A549 (cell line): ENCODE measurements at regions not wholly inside any gene's neighbourhood (a gene's known extent, or its start where the extent isn't known, plus 50 kb on each side); places are given as distances from the start of the nearest gene placed in this dataset.

ENCODE experiments used
- ATAC-seq, 2 experiments: fragments of 200-7000 bp in 1 of 2; fragments of >200 bp in 1 of 2; cut with Nextera tagmentation in 1 of 2; cut with Tn5 transposase in 1 of 2; 3 replicates each; pipeline versions ENCODE4 v1.8.0 to v1.9.1; 2018 to 2020; ENCODE audit warnings: mild to moderate bottlenecking in 1 of 2, moderate library complexity in 1 of 2
- CTCF ChIA-PET: fragments of 300-600 bp; sonication (Branson Sonifier 250); formaldehyde crosslinking; extraction: SDS; loops from one replicate; lab custom pipeline; 2021; ENCODE audit warnings: antibody characterized with exemption, inconsistent platforms; lab: Yijun Ruan, JAX
- POLR2A ChIA-PET: fragments of 350-600 bp; formaldehyde crosslinking; extraction: SDS; loops from one replicate; lab custom pipeline; 2021; ENCODE audit warnings: antibody characterized with exemption, inconsistent platforms; lab: Yijun Ruan, JAX
- DNase-seq, 2 experiments: peaks; one replicate each; pipeline versions ENCODE4 v3.0.0 to v3.0.0-alpha.2; 2011 to 2016; ENCODE audit warnings: low read depth in 1 of 2, low spot score in 1 of 2
- FAIRE-seq: peaks from 2 replicates; lab custom pipeline; 2011; peaks lifted over from hg19 to GRCh38; lab: Jason Lieb, UNC
- H3K27ac ChIP-seq, 2 experiments: fragments of >200 bp; sonication (Bioruptor Twin); formaldehyde crosslinking; 3 replicates each; pipeline ENCODE4 v1.5.1; 2016 to 2017
- H3K4me1 ChIP-seq: fragments of >200 bp; sonication (Bioruptor Twin); formaldehyde crosslinking; 3 replicates; pipeline ENCODE4 v1.6.1; 2016
- H3K4me2 ChIP-seq: fragments of >200 bp; sonication (Bioruptor Twin); formaldehyde crosslinking; 3 replicates; pipeline ENCODE4 v1.6.1; 2016
- H3K4me3 ChIP-seq: fragments of >200 bp; sonication (Bioruptor Twin); formaldehyde crosslinking; 3 replicates; pipeline ENCODE4 v1.5.1; 2016
- H3K9me3 ChIP-seq: fragments of >200 bp; sonication (Bioruptor Twin); formaldehyde crosslinking; 3 replicates; pipeline ENCODE4 v1.6.1; 2016
- ATOH8 ChIP-seq: fragments of 250-450 bp; sonication (Bioruptor Pico); IDR thresholded peaks from 2 replicates; pipeline ENCODE4 v1.5.0; 2020; ENCODE audit warnings: low read depth, mild to moderate bottlenecking, moderate library complexity
- BHLHE40 ChIP-seq: IDR thresholded peaks from 2 replicates; pipeline ENCODE4 v1.6.1; 2012; ENCODE audit warnings: low read depth, low read length, inconsistent platforms
- CBX2 ChIP-seq: fragments of 200-600 bp; sonication (generic); IDR thresholded peaks from 2 replicates; pipeline ENCODE4 v1.6.1; 2016; ENCODE audit warnings: low read depth, mild to moderate bottlenecking, borderline replicate concordance
- CHD4 ChIP-seq: fragments of 200-600 bp; sonication (generic); IDR thresholded peaks from 2 replicates; pipeline ENCODE4 v1.6.1; 2016; ENCODE audit warnings: antibody characterized with exemption, mild to moderate bottlenecking, borderline replicate concordance
- ESRRA ChIP-seq: fragments of 150-350 bp; IDR thresholded peaks from 2 replicates; pipeline ENCODE4 v1.6.1; 2014; ENCODE audit warnings: mild to moderate bottlenecking, low read length, borderline replicate concordance
- FOSB ChIP-seq: fragments of 250-450 bp; sonication (Bioruptor Pico); IDR thresholded peaks from 2 replicates; pipeline ENCODE4 v1.5.0; 2020; ENCODE audit warnings: mild to moderate bottlenecking, moderate library complexity
- FOSL2 ChIP-seq, 2 experiments: fragments of 450-650 bp in 1 of 2; fragments of >200 bp in 1 of 2; sonication (Bioruptor Twin) in 1 of 2; formaldehyde crosslinking; IDR thresholded peaks; 2 replicates each; pipeline versions ENCODE4 v1.5.0 to v1.6.1; 2016 to 2020; ENCODE audit warnings: mild to moderate bottlenecking in 1 of 2, moderate library complexity in 1 of 2
- FOXS1 ChIP-seq: fragments of 250-450 bp; sonication (Bioruptor Pico); IDR thresholded peaks from 2 replicates; pipeline ENCODE4 v1.5.0; 2020; ENCODE audit warnings: mild to moderate bottlenecking, moderate library complexity
- HOXA7 ChIP-seq: fragments of 250-450 bp; sonication (Bioruptor Pico); IDR thresholded peaks from 2 replicates; pipeline ENCODE4 v1.5.0; 2020; ENCODE audit warnings: mild to moderate bottlenecking, moderate library complexity
- JUN ChIP-seq, 2 experiments: fragments of >200 bp; sonication (Bioruptor Twin); formaldehyde crosslinking; IDR thresholded peaks; 2 replicates in 1 of 2; 3 replicates in 1 of 2; pipeline ENCODE4 v1.6.1; 2016 to 2017
- KDM1A ChIP-seq: fragments of 200-600 bp; sonication (generic); IDR thresholded peaks from 2 replicates; pipeline ENCODE4 v1.6.1; 2016; ENCODE audit warnings: low read depth, mild to moderate bottlenecking
- KDM5A ChIP-seq: fragments of 200-600 bp; sonication (generic); IDR thresholded peaks from 2 replicates; pipeline ENCODE4 v1.6.1; 2016; ENCODE audit warnings: antibody characterized with exemption, mild to moderate bottlenecking
- MYC ChIP-seq: IDR thresholded peaks from 2 replicates; pipeline ENCODE4 v1.6.1; 2012; ENCODE audit warnings: mild to moderate bottlenecking, inconsistent platforms, low read length, improper control_type of control experiment, borderline replicate concordance
- NPAS2 ChIP-seq: fragments of 250-450 bp; sonication (Bioruptor Pico); IDR thresholded peaks from 2 replicates; pipeline ENCODE4 v1.8.0; 2022; ENCODE audit warnings: mild to moderate bottlenecking, moderate library complexity, borderline replicate concordance
- PHF8 ChIP-seq: fragments of 200-600 bp; sonication (generic); IDR thresholded peaks from 2 replicates; pipeline ENCODE4 v1.6.1; 2016; ENCODE audit warnings: low read depth, mild to moderate bottlenecking, antibody characterized with exemption, moderate library complexity, borderline replicate concordance
- RCOR1 ChIP-seq: fragments of 150-350 bp; IDR thresholded peaks from 2 replicates; pipeline ENCODE4 v1.6.1; 2014; ENCODE audit warnings: antibody characterized with exemption, low read length, low read depth
- RFX5 ChIP-seq: fragments of 450-650 bp; IDR thresholded peaks from 2 replicates; pipeline ENCODE4 v1.7.1; 2014; ENCODE audit warnings: antibody characterized with exemption, mild to moderate bottlenecking, moderate library complexity
- RNF2 ChIP-seq: fragments of 200-600 bp; sonication (generic); IDR thresholded peaks from 2 replicates; pipeline ENCODE4 v1.6.1; 2016; ENCODE audit warnings: low read depth, mild to moderate bottlenecking, antibody characterized with exemption, moderate library complexity, borderline replicate concordance
- SMC3 ChIP-seq: fragments of >200 bp; sonication (Bioruptor Twin); formaldehyde crosslinking; IDR thresholded peaks from 3 replicates; pipeline ENCODE4 v1.6.1; 2018; ENCODE audit warnings: inconsistent platforms
- TP53 ChIP-seq: fragments of 250-450 bp; sonication (Bioruptor Pico); IDR thresholded peaks from 2 replicates; pipeline ENCODE4 v1.5.0; 2021; ENCODE audit warnings: mild to moderate bottlenecking, moderate library complexity
- ZNF302 ChIP-seq: fragments of 250-450 bp; sonication (Bioruptor Pico); IDR thresholded peaks from 2 replicates; pipeline ENCODE4 v1.9.0; 2021; ENCODE audit warnings: inconsistent platforms, mild to moderate bottlenecking, moderate library complexity
- WGBS: methylation state at CpG from one replicate; pipeline ENCODE4 v1.1.6; 2017; ENCODE audit errors: missing lambda C conversion rate; 5-methylcytosine and 5-hydroxymethylcytosine counted together
- TF ChIP-seq, protein P1 (sequence below): fragments of 200-600 bp; sonication (generic); IDR thresholded peaks from 2 replicates; pipeline ENCODE4 v1.6.1; 2016; ENCODE audit warnings: antibody characterized with exemption, mild to moderate bottlenecking, moderate library complexity
- TF ChIP-seq, protein P2 (sequence below): IDR thresholded peaks from 2 replicates; pipeline ENCODE4 v1.6.1; 2012

- no peak for TF ChIP-seq TP53
- no peak for TF ChIP-seq KDM1A
- no peak for TF ChIP-seq HOXA7 (CRISPR knock-in tag)
- TF ChIP-seq, all 56 proteins: peak for 0
These were observed 488.4 kb downstream of the ADCYAP1 start (continued) for GRCh38 chr18:1392865-1393734.

DNA sequence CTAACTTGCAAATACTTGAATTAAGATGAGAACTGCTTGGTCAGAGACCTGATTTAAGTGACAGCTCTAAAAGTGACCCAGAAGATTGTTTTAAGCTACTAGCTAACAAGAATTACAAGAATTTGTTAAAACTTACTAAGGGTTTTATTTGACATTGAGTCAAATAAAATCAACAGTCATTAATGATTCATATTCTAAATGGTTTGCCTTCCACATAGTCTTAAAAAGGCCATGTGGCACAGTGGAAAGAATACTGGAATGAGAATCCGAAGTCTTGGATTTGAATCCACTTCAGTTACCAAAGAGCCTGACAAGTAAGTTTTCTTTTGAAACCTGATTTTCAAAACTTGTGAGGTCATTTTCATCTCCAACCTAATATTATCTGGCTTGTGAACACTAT, 489.3 kb downstream of the ADCYAP1 start:
- Histone ChIP-seq H3K27ac (no peak overlapping the region), H3K4me1 (0 out of 3 replicates have a peak, but pooled peaks cover 4% of the 10 kb centered on the region), H3K9me3 (no peaks in the 10 kb centered on the region), H3K4me3 (no peak overlapping the region), H3K4me2 (no peak overlapping the region)
- no peak for DNase-seq
- 37% methylated on average over 1 of the region's 1 CpG for WGBS
- FAIRE-seq: no peak
- POLR2A ChIA-PET: no interaction called here
- ATAC-seq: no peak
- TF ChIP-seq JUN (IDR thresholded peaks at IDR 0.05) (no peak), FOSB (CRISPR knock-in tag) (no peak), RFX5 (no peak), SMC3 (no peak)
- TF ChIP-seq, protein P1, sequence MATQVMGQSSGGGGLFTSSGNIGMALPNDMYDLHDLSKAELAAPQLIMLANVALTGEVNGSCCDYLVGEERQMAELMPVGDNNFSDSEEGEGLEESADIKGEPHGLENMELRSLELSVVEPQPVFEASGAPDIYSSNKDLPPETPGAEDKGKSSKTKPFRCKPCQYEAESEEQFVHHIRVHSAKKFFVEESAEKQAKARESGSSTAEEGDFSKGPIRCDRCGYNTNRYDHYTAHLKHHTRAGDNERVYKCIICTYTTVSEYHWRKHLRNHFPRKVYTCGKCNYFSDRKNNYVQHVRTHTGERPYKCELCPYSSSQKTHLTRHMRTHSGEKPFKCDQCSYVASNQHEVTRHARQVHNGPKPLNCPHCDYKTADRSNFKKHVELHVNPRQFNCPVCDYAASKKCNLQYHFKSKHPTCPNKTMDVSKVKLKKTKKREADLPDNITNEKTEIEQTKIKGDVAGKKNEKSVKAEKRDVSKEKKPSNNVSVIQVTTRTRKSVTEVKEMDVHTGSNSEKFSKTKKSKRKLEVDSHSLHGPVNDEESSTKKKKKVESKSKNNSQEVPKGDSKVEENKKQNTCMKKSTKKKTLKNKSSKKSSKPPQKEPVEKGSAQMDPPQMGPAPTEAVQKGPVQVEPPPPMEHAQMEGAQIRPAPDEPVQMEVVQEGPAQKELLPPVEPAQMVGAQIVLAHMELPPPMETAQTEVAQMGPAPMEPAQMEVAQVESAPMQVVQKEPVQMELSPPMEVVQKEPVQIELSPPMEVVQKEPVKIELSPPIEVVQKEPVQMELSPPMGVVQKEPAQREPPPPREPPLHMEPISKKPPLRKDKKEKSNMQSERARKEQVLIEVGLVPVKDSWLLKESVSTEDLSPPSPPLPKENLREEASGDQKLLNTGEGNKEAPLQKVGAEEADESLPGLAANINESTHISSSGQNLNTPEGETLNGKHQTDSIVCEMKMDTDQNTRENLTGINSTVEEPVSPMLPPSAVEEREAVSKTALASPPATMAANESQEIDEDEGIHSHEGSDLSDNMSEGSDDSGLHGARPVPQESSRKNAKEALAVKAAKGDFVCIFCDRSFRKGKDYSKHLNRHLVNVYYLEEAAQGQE: no peak
- CTCF ChIA-PET: no interaction called here

GRCh38 chr18:1394426-1394825, 489.8 kb downstream of the ADCYAP1 start:
- Histone ChIP-seq H3K4me3 (no peak overlapping the region), H3K4me1 (0 out of 3 replicates have a peak, but pooled peaks cover 4% of the 10 kb centered on the region), H3K4me2 (no peak overlapping the region), H3K9me3 (no peaks in the 10 kb centered on the region), H3K27ac (no peak overlapping the region)
- TF ChIP-seq CHD4 (no peak), MYC (no peak), BHLHE40 (no peak), CBX2 (no peak), NPAS2 (CRISPR knock-in tag) (no peak), KDM5A (no peak), FOXS1 (no peak), RNF2 (no peak), ZNF302 (no peak), PHF8 (no peak), ATOH8 (CRISPR knock-in tag) (no peak), ESRRA (no peak), FOSL2 (IDR thresholded peaks at IDR 0.05) (no peak), FOSL2 (CRISPR knock-in tag; IDR thresholded peaks at IDR 0.05) (no peak), RCOR1 (no peak)
- TF ChIP-seq, protein P2, sequence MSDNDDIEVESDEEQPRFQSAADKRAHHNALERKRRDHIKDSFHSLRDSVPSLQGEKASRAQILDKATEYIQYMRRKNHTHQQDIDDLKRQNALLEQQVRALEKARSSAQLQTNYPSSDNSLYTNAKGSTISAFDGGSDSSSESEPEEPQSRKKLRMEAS: no peak
- WGBS: 44% methylated on average over 1 of the region's 1 CpG
- DNase-seq (no peak), ATAC-seq (no peak), FAIRE-seq (no peak)
- ChIA-PET POLR2A (no interaction called here), CTCF (no interaction called here)
